ENCODE measurements at regions not wholly inside any gene's neighbourhood (a gene's known extent, or its start where the extent isn't known, plus 50 kb on each side); places are given as distances from the start of the nearest gene placed in this dataset.
"Not testable (repeated sequence)": the region's sequence is repeated elsewhere in the genome, so short reads cannot be mapped to it uniquely, and the experiment has no call there.

DNA sequence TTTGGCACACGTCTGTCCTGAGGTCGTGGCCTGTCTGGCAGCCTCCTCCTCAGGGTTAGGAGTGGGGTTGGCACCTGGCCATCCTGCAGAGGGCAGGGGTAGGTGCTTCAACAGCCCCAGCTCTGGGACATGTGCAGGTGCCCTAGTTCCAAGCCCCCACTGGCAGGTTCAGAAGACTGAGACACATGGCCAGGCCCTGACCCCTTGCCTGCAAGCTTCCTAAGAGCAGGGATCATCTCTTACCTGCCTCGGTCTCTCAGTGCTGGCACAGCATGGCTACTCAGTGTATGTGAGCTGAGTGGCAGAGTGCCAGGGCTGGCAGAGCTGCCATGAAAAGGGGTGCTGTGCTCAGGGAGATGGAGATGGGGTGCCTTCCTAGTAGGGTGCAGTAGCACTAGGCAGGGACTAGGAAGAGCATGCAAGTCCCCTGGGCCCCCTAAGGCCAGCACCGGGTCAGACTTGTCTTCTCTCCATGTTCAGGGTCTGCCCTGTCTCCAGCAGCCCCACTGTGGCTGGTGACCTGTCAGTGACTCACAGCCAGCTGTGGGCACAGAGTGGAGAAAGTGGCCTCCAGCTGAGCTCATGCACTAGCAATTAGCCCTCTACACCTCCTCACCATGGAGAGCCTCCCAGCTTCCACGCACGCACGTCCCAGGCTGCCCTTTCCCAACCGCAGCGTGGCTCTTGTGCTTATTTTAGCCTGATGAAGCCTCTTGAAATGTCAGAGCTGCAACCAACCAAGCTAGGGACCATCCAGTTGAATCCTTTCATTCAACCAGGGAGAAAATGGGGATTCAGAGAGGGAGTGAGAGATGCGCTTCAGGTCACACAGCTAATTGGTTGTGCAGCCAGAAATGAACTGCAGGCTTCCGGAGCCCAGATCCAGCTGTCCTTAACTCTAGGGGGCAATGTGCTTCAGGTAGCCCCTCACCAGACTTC, 116.6 kb downstream of the MRPL14 start:
- peak; percentile 97 for DNase-seq

- no peak for DNase-seq
These were observed 117.6 kb downstream of the MRPL14 start for GRCh38 chr6:44009425-44010321.

- no peak for DNase-seq
These were observed 118.4 kb downstream of the MRPL14 start for GRCh38 chr6:44008821-44009370.

- DNase-seq, result no peak
These were observed 119.2 kb downstream of the MRPL14 start for GRCh38 chr6:44007818-44008621.

DNA sequence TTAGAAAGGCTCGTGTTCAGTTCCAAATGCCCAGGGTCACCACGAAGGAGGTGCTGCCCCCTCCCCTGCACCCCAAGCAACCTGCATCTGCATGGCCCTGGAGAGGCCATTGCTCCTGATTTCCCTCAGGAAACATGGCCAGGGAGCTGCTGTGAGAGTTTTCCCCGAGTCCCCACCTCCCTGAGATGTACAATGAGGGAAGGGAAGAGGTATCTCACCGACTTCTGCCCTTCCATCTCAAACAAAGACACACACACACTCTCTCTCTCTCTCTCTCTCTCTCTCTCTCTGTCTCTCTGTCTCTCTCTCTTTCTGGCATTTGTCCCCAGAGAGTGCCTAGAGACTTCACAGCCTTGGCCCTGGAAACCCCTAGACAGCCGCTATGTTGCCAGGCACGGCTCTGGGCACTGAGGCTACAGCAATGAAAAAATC, 120.4 kb downstream of the MRPL14 start:
- DNase-seq, result no peak

GRCh38 chr6:44006123-44006871, 121.0 kb downstream of the MRPL14 start:
- DNase-seq, result peak; percentile 71

- no peak for DNase-seq
These were observed 121.7 kb downstream of the MRPL14 start for GRCh38 chr6:44005507-44005903.

- peak; percentile 79 for DNase-seq
These were observed 122.4 kb downstream of the MRPL14 start for GRCh38 chr6:44004625-44005506.

GRCh38 chr6:44004136-44004535, 123.1 kb downstream of the MRPL14 start:
- DNase-seq, result no peak

DNA sequence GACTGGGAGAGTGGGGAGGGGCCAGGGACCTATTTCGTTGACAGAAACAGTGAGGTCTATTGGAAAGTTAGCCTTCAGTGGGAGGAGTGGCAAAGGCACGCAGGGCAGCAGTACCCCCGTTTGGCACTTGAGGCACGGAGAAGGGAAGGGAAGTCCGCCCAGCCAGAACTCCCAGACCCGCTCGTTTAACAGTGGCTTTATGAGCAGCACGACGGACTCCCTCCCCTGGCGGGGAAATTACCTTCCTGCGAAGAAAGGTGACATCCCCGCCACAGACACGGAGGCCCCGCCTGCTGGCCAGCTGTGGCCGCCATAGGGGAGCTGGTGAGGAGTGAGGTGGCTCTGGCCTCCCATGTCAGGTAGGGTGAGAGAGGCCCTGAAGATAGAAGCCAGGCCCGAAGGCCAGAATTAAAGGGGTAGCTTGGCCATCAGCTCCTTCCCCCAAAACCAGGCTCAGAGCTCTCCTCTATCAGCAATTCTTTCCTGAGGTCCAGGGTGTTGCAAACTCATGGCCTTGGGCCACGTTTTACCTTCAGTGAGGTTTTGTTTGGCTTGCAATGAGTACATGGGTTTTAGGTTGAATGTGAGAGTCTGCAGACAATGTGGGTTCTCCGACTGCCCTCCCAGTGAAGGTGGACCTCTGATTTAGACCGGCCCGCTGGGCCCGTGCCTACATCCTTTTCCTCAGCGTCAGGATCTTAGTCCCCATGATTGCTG, 123.7 kb downstream of the MRPL14 start:
- no peak for DNase-seq

DNA sequence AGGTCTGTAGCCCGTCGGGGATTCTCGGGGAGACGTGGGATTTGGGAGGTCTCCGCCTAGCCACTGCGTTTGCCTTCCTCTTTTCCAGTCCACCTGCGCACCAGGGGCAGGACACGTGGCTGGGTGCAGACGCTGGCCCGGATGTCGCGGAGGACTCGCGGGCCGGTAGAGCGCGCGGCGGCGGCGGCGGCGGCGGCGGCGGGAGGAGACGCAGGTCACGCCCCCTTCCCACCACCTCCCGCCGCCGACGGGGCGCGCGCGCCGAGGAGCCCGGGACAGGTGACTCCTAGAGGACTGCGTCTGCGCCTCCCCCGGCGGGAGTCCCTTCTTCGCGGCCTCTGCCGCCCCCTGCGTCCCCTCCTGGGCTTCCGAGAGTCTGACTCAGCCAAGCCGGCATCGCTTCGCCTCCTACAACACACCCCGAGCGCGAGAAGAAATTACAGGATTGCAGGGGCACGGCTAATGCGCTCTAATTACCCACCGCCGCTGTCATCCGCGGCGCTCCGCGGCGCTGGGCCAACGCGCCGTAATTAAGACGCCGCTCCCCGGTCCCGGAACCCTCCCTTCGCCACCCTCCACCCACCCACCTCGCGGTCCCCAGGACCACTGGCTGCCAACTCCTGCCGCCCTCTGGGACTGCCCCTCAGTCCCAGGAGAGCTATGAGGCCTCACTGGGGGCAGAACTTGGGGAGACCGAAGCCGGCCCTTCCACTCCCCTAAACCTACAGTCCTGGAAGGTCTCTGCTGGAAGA, 124.5 kb downstream of the MRPL14 start:
- peak; percentile 82 for DNase-seq

GRCh38 chr6:44002067-44002592, 125.1 kb downstream of the MRPL14 start:
- DNase-seq, result peak; percentile 51

- DNase-seq, result peak; percentile 63
These were observed 125.8 kb downstream of the MRPL14 start for GRCh38 chr6:44001318-44002066.

- no peak for DNase-seq
These were observed 126.9 kb downstream of the MRPL14 start for GRCh38 chr6:44000164-44000842.

DNA sequence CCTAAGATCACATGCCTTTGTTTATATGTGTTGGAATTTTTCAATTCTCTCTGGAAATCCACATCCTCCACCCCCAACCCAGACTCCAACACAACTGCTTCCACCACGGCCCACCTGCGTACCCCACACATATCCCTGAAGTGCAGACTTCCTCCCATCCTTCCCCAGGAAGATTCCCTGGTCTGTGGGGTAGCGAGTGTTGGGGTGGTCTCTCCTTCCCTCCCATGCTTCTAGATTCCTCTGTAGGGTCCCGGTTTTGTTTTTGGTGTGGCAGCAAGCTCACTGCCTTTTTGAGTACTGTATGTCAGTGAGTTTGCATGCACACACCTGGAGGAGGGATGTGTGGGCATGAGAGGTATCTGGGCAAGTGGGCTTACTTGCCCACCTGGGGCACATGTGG, 127.6 kb downstream of the MRPL14 start:
- DNase-seq, result no peak

GRCh38 chr6:43998592-43999243, 128.5 kb downstream of the MRPL14 start:
- DNase-seq, result not testable (repeated sequence)

All from fibroblast of skin of right quadriceps (primary cell).